Adrenal gland (tissue), 9 donors: ENCODE measurements at regions not wholly inside any gene's neighbourhood (a gene's known extent, or its start where the extent isn't known, plus 50 kb on each side); places are given as distances from the start of the nearest gene placed in this dataset.

Experiments
- DNase-seq, 7 donors: peaks; one replicate each; pipeline ENCODE4 v3.0.0-alpha.2; 2019 to 2020
- H3K27ac ChIP-seq, 5 donors: fragments of 200-600 bp; sonication (generic) in 4 of 5; 1 replicate in 3 of 5; 2 replicates in 2 of 5; pipeline versions ENCODE4 v1.5.1 to v1.8.0; 2016 to 2020; ENCODE audit warnings: mild to moderate bottlenecking in 1 of 5
- H3K27me3 ChIP-seq: fragments of 200-600 bp; 2 replicates; pipeline ENCODE4 v1.8.0; 2021
- H3K36me3 ChIP-seq, 2 donors: fragments of 200-600 bp; replicated peaks in 1 of 2; 1 replicate in 1 of 2; 2 replicates in 1 of 2; pipeline versions ENCODE4 v1.5.1 to v1.8.0; 2018 to 2022
- H3K4me1 ChIP-seq, 2 donors: fragments of 200-600 bp; replicated peaks in 1 of 2; 1 replicate in 1 of 2; 2 replicates in 1 of 2; pipeline versions ENCODE4 v1.5.1 to v1.8.0; 2018 to 2021
- H3K4me3 ChIP-seq, 4 donors: fragments of 200-600 bp; sonication (generic) in 3 of 4; one replicate each; pipeline ENCODE4 v1.5.1; 2016 to 2018
- H3K9me3 ChIP-seq, 3 donors: fragments of 200-600 bp; sonication (generic) in 1 of 3; replicated peaks in 1 of 3; 1 replicate in 2 of 3; 2 replicates in 1 of 3; pipeline versions ENCODE4 v1.5.1 to v1.8.0; 2016 to 2021
- CTCF ChIP-seq, 6 experiments: fragments of 450-650 bp in 4 of 6; fragments of 200-600 bp in 2 of 6; sonication (generic) in 1 of 6; IDR thresholded peaks; 1 replicate in 5 of 6; 2 replicates in 1 of 6; pipeline versions ENCODE4 v1.5.1 to v1.8.0; 2016 to 2021; ENCODE audit warnings: antibody characterized with exemption in 6 of 6, mild to moderate bottlenecking in 2 of 6, moderate library complexity in 1 of 6
- POLR2A ChIP-seq, 2 donors: fragments of 450-650 bp; IDR thresholded peaks; one replicate each; pipeline ENCODE4 v1.6.1; 2017; ENCODE audit warnings: antibody characterized with exemption in 2 of 2, mild to moderate bottlenecking in 2 of 2, moderate library complexity in 1 of 2
- WGBS, 4 donors: extraction: QIAGEN DNeasy Blood & Tissue Kit in 2 of 4; methylation state at CpG; one replicate each; pipeline versions ENCODE4 v1.1.5 to v1.1.7; 2013 to 2017; 5-methylcytosine and 5-hydroxymethylcytosine counted together
- intact Hi-C, 2 donors: fragments of 100-400 bp; cut with DNase I; formaldehyde crosslinking; loops; one replicate each; pipeline versions ENCODE4 v1.14.1 to v1.15.0; 2022 to 2023
- donor health status: healthy with polysubstance abuse.
- donor health status: Bipolar disorder and iron deficiency.
- donor health status: DM: yes; HTN: yes; CAD: no.
- donor health status: DM: no; HTN: no; CAD: no.
- donor health status: DM: no; HTN: no; CAD: no.

GRCh38 chr10:120398180-120398579 lies 58.8 kb upstream of the PLPP4 start:
- Histone ChIP-seq H3K27me3 (no peaks in the 10 kb centered on the region), H3K36me3 (no peaks in the 10 kb centered on the region), H3K27ac (no peak overlapping the region), H3K4me3 (no peak overlapping the region), H3K9me3 (no peaks in the 10 kb centered on the region), H3K4me1 (no peaks in the 10 kb centered on the region)
- no peak for DNase-seq
- TF ChIP-seq POLR2A (IDR thresholded peaks at IDR 0.05) (no peak), CTCF (IDR thresholded peaks at IDR 0.05) (no peak)
- WGBS, 4 donors = 64 to 70% (median 68%) methylated on average over 4 of the region's 4 CpGs
- intact Hi-C loops = no loop called here

- Histone ChIP-seq H3K36me3 (no peaks in the 10 kb centered on the region), H3K4me3 (no peak overlapping the region), H3K27ac (no peak overlapping the region), H3K9me3 (no peaks in the 10 kb centered on the region), H3K27me3 (no peaks in the 10 kb centered on the region), H3K4me1 (no peaks in the 10 kb centered on the region)
- DNase-seq = no peak
- no peak for TF ChIP-seq CTCF (IDR thresholded peaks at IDR 0.05)
- no peak for TF ChIP-seq POLR2A (IDR thresholded peaks at IDR 0.05)
- 71 to 84% (median 78%) methylated on average over 1 of the region's 1 CpG for WGBS, 4 donors
- intact Hi-C loops = no loop called here
These were observed 56.4 kb upstream of the PLPP4 start for GRCh38 chr10:120400601-120401000.

DNA sequence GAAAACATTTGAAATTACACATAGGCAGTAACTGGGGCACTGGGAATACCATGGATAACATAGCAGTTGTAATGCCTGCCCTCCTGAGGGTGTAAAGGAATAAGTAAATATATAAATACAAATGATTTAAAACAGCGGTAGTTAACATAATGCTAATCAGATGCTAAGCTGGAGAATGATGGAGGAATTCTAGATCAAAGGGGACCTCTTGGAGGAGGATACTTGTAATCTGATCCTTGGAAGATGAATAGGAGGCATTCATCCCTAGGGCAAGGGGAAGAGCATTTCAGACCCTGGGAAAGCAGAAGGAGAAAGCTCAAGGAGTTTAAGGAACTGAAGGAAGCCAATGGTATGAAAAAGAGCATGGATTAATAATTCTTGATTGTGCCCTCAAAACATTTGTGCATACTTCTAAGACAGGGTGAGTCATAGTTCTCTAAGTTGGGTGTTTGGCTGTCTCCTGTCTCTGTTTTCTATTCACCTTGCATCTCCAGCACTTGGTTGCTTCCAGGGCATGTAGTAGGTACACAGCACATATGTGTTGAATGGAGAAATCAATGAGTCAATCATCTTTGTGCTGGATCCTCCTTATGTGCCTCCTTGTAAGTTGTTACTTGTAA lies 54.8 kb upstream of the PLPP4 start:
- no peaks in the 10 kb centered on the region for H3K36me3 ChIP-seq
- intact Hi-C loops = no loop called here
- H3K4me1 ChIP-seq = no peaks in the 10 kb centered on the region
- no peak overlapping the region for H3K27ac ChIP-seq
- no peak for TF ChIP-seq POLR2A (IDR thresholded peaks at IDR 0.05)
- no peak for TF ChIP-seq CTCF (IDR thresholded peaks at IDR 0.05)
- no peak for DNase-seq
- H3K27me3 ChIP-seq = no peaks in the 10 kb centered on the region
- H3K9me3 ChIP-seq = no peaks in the 10 kb centered on the region
- no peak overlapping the region for H3K4me3 ChIP-seq
- 75 to 90% (median 84%) methylated on average over 1 of the region's 1 CpG for WGBS, 4 donors

DNA sequence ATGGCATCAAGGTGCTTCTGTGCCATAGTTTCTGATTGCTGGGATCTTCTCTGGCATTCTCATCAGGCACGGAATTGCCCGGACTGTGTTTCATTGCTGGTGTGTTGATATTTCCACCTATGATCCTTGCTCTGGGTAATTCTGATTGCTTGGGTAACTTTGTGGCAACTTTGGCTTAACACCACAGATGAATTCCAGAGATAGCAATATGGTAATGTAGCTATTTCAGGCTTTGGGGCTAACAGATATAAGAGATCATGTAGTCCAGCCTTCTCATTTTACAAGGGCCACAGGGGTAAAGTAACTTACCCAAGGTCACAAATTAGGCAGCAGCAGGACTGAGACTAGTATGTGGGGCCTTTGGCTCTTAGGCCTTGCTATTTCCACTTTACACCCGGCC lies 53.9 kb upstream of the PLPP4 start:
- TF ChIP-seq POLR2A (IDR thresholded peaks at IDR 0.05) = no peak
- Histone ChIP-seq H3K9me3 (no peaks in the 10 kb centered on the region), H3K27ac (no peak overlapping the region), H3K36me3 (no peaks in the 10 kb centered on the region), H3K4me1 (no peaks in the 10 kb centered on the region), H3K27me3 (no peaks in the 10 kb centered on the region), H3K4me3 (no peak overlapping the region)
- DNase-seq = no peak
- intact Hi-C loops = no loop called here
- 62 to 82% (median 77%) methylated on average over 3 of the region's 3 CpGs for WGBS, 4 donors

GRCh38 chr10:120406376-120406775 lies 50.7 kb upstream of the PLPP4 start:
- DNase-seq = no peak
- WGBS, 4 donors = 67 to 81% (median 71%) methylated on average over 4 of the region's 4 CpGs
- intact Hi-C loops = no loop called here
- Histone ChIP-seq H3K27ac (no peak overlapping the region), H3K36me3 (no peaks in the 10 kb centered on the region), H3K4me1 (no peaks in the 10 kb centered on the region), H3K9me3 (no peaks in the 10 kb centered on the region), H3K27me3 (no peaks in the 10 kb centered on the region), H3K4me3 (no peak overlapping the region)
- TF ChIP-seq CTCF (IDR thresholded peaks at IDR 0.05) = no peak
- no peak for TF ChIP-seq POLR2A (IDR thresholded peaks at IDR 0.05)
